Endothelial cell of umbilical vein (primary cell): ENCODE measurements at regions not wholly inside any gene's neighbourhood (a gene's known extent, or its start where the extent isn't known, plus 50 kb on each side); places are given as distances from the start of the nearest gene placed in this dataset.

Source experiments
- BruUV-seq: library from RNA; stranded (reverse); fragments of 400-500 nt; replicated peaks from 2 replicates; lab custom pipeline; 2021; lab: Mats Ljungman, UMichigan
- CTCF ChIA-PET: fragments of 300-600, 350-600 bp; sonication (Branson Sonifier 250); formaldehyde crosslinking; loops from one replicate; lab custom pipeline; 2021; ENCODE audit warnings: antibody characterized with exemption, inconsistent platforms; lab: Charles Lee
- POLR2A ChIA-PET: fragments of 300-600, 350-600 bp; sonication (Branson Sonifier 250); formaldehyde crosslinking; loops from one replicate; lab custom pipeline; 2021; ENCODE audit warnings: antibody characterized with exemption, inconsistent platforms; lab: Charles Lee
- DNase-seq: peaks from one replicate; pipeline ENCODE4 v3.0.0-alpha.2; 2011; ENCODE audit warnings: low read depth, low spot score
- FAIRE-seq: peaks from 2 replicates; lab custom pipeline; 2011; peaks lifted over from hg19 to GRCh38; lab: Jason Lieb, UNC
- H2AFZ ChIP-seq: 2 replicates; pipeline ENCODE4 v1.6.0; 2012; ENCODE audit warnings: low read depth, low read length, control low read depth, inconsistent platforms
- H3K27ac ChIP-seq: 2 replicates; pipeline ENCODE4 v1.5.1; 2011; ENCODE audit warnings: low read depth, mild to moderate bottlenecking, control low read depth, low read length, moderate library complexity; ENCODE audit not compliant: insufficient read depth
- H3K27me3 ChIP-seq, 2 experiments: 2 replicates each; pipeline versions ENCODE4 v1.6.0 to v1.6.1; 2011; ENCODE audit warnings: low read length in 2 of 2, mixed read lengths in 1 of 2; ENCODE audit not compliant: control insufficient read depth in 2 of 2, insufficient read depth in 2 of 2
- H3K36me3 ChIP-seq, 2 experiments: 2 replicates in 1 of 2; 3 replicates in 1 of 2; pipeline ENCODE4 v1.5.1; 2011; ENCODE audit warnings: low read length in 2 of 2, mild to moderate bottlenecking in 1 of 2, moderate library complexity in 1 of 2; ENCODE audit not compliant: control insufficient read depth in 2 of 2, insufficient read depth in 2 of 2; ENCODE audit errors: extremely low read depth in 1 of 2
- H3K4me1 ChIP-seq: 3 replicates; pipeline ENCODE4 v1.5.1; 2011; ENCODE audit warnings: mild to moderate bottlenecking, low read length; ENCODE audit not compliant: control insufficient read depth, insufficient read depth; ENCODE audit errors: extremely low read depth
- H3K4me2 ChIP-seq: 2 replicates; pipeline ENCODE4 v1.6.1; 2011; ENCODE audit warnings: low read length, control low read depth, mixed read lengths; ENCODE audit not compliant: insufficient read depth
- H3K4me3 ChIP-seq, 3 experiments: fragments of 200-600 bp in 1 of 3; sonication (generic), shearing (Covaris generic) in 1 of 3; replicated peaks in 1 of 3; 2 replicates each; pipeline ENCODE4 v1.5.1; 2011 to 2016; ENCODE audit warnings: control low read depth in 3 of 3, low read length in 3 of 3, mild to moderate bottlenecking in 2 of 3, inconsistent platforms in 1 of 3, low read depth in 1 of 3, moderate library complexity in 1 of 3; ENCODE audit not compliant: insufficient read depth in 1 of 3
- H3K79me2 ChIP-seq: 2 replicates; pipeline ENCODE4 v1.6.0; 2012; ENCODE audit warnings: low read length, inconsistent platforms; ENCODE audit not compliant: control insufficient read depth, insufficient read depth
- H3K9ac ChIP-seq: replicated peaks from 2 replicates; pipeline ENCODE3; 2011; ENCODE audit warnings: low read length, control low read depth; ENCODE audit not compliant: insufficient read depth; ENCODE audit errors: extremely low read depth
- H3K9me1 ChIP-seq: replicated peaks from 3 replicates; pipeline ENCODE4 v1.6.0; 2011; ENCODE audit warnings: mild to moderate bottlenecking, low read length; ENCODE audit not compliant: control insufficient read depth, insufficient read depth; ENCODE audit errors: extremely low read depth
- H3K9me3 ChIP-seq: replicated peaks from 2 replicates; pipeline ENCODE4 v1.5.1; 2012; ENCODE audit warnings: low read length, inconsistent platforms; ENCODE audit not compliant: control insufficient read depth, insufficient read depth
- H4K20me1 ChIP-seq: replicated peaks from 2 replicates; pipeline ENCODE3; 2011; ENCODE audit warnings: mild to moderate bottlenecking, low read length; ENCODE audit not compliant: control insufficient read depth, insufficient read depth; ENCODE audit errors: extremely low read depth
- CTCF ChIP-seq, 2 donors: IDR thresholded peaks; 1 replicate in 1 of 2; 2 replicates in 1 of 2; pipeline ENCODE4 v1.5.1; 2011; ENCODE audit warnings: low read length in 2 of 2, mild to moderate bottlenecking in 2 of 2, moderate library complexity in 2 of 2, control low read depth in 1 of 2, inconsistent platforms in 1 of 2, low read depth in 1 of 2; ENCODE audit not compliant: insufficient read depth in 1 of 2; ENCODE audit errors: extremely low read depth in 1 of 2
- EZH2 ChIP-seq: IDR thresholded peaks from 2 replicates; pipeline ENCODE4 v1.6.1; 2012; ENCODE audit warnings: borderline replicate concordance, low read depth, mild to moderate bottlenecking, moderate library complexity, low read length, inconsistent platforms; ENCODE audit not compliant: severe bottlenecking
- FOS ChIP-seq: IDR thresholded peaks from 2 replicates; pipeline ENCODE4 v1.6.1; 2011; ENCODE audit warnings: mild to moderate bottlenecking, low read length, moderate library complexity, borderline replicate concordance; ENCODE audit not compliant: insufficient read depth
- GATA2 ChIP-seq: IDR thresholded peaks from 2 replicates; pipeline ENCODE4 v1.7.0; 2011; ENCODE audit warnings: low read depth, mild to moderate bottlenecking, moderate library complexity, mixed read lengths, low read length; ENCODE audit not compliant: insufficient read length, insufficient read depth
- JUN ChIP-seq: IDR thresholded peaks from 2 replicates; pipeline ENCODE4 v1.6.1; 2011; ENCODE audit warnings: borderline replicate concordance, low read depth; ENCODE audit not compliant: insufficient read length, insufficient read depth
- MYC ChIP-seq: IDR thresholded peaks from one replicate; pipeline ENCODE4 v1.6.1; 2011; ENCODE audit warnings: mild to moderate bottlenecking, low read depth, low read length
- POLR2A ChIP-seq: IDR thresholded peaks from 2 replicates; pipeline ENCODE4 v1.6.1; 2012; ENCODE audit warnings: low read depth, mild to moderate bottlenecking, control low read depth, low read length
- POLR2AphosphoS5 ChIP-seq: IDR thresholded peaks from 2 replicates; pipeline ENCODE4 v1.6.1; 2012; ENCODE audit warnings: low read depth, mild to moderate bottlenecking, control low read depth, low read length, moderate library complexity; ENCODE audit not compliant: insufficient read depth
- dilution Hi-C: fragments of 300-500 bp; cut with MboI; formaldehyde crosslinking; loops from one replicate; pipeline ENCODE4 v1.15.0; 2019; ENCODE audit warnings: low sequenced_read_pairs; ENCODE audit not compliant: extremely low pct_ligation_motif_present
- intact Hi-C: fragments of 100-400 bp; cut with micrococcal nuclease; formaldehyde crosslinking; loops from one replicate; pipeline ENCODE4 v1.10.0; 2022
- TF ChIP-seq, protein P1 (sequence below): IDR thresholded peaks from 2 replicates; pipeline ENCODE4 v1.6.1; 2011; ENCODE audit not compliant: insufficient read depth, insufficient read length

DNA sequence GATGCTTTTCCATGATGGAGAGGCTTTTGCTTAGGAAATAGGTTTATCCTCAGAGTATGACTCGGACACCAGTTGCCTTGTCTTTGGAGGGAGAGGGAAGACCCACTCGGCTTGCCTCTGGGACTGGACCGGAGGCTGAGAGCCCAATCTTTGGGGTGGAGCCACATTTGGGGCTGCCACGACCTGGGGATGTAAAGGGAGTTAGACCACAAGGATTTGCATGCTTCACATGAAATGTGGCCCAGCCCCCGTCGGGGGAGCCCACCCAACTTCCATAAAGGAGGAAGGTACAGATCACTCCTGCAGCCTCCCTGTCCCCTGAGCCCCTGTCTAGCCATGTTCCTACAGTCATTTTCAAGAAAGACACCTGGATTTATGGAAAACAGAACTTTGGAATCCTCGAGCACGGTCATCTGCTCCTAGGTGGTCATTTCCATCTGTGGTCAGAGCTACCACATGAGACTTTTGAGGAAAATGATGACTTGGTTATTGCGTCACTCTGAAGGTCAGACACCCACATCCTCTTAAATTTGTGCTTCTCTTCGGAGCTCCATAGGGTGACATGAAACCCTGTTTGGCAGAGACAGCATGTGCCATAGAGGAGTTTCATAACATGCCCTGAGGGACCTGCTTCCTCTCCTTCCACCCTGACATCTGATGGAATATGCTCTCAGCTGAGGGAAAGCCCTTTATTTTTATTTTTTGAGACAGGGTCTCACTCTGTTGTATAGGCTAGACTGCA lies 99.4 kb upstream of the SLC45A1 start:
- intact Hi-C loops, result no loop called here
- ChIA-PET CTCF (interaction anchor here (0.8 to 2.1 kb wide), 2 partner anchors 85 to 155 kb away, joined by 3 to 7 read pairs; no protein-coding TSS in a partner anchor), POLR2A (no interaction called here)
- Histone ChIP-seq H3K27ac (no peak overlapping the region), H3K36me3 (no peaks in the 10 kb centered on the region), H3K9ac (no peak overlapping the region), H2AFZ (no peak overlapping the region), H3K4me1 (peaks cover 9% of the 10 kb centered on the region), H3K27me3 (no peaks in the 10 kb centered on the region), H3K9me1 (no peaks in the 10 kb centered on the region), H3K9me3 (no peaks in the 10 kb centered on the region), H3K4me3 (no peak overlapping the region), H3K79me2 (no peaks in the 10 kb centered on the region), H4K20me1 (no peaks in the 10 kb centered on the region), H3K4me2 (no peak overlapping the region)
- dilution Hi-C loops, result no loop called here
- no TSS peak for BruUV-seq
- DNase-seq (no peak), FAIRE-seq (no peak)
- TF ChIP-seq EZH2 (no peak), FOS (no peak), MYC (no peak), CTCF (IDR thresholded peaks at IDR 0.05; ENCODE audit: extremely low read depth in 1 of 2, insufficient read depth in 1 of 2, low read depth in 1 of 2, low read length in 2 of 2) (no peak), GATA2 (no peak), POLR2A (no peak), POLR2AphosphoS5 (no peak), JUN (no peak)
- TF ChIP-seq, protein P1, sequence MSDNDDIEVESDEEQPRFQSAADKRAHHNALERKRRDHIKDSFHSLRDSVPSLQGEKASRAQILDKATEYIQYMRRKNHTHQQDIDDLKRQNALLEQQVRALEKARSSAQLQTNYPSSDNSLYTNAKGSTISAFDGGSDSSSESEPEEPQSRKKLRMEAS, result no peak
